K562 (cell line): ENCODE measurements at regions not wholly inside any gene's neighbourhood (a gene's known extent, or its start where the extent isn't known, plus 50 kb on each side); places are given as distances from the start of the nearest gene placed in this dataset.
"Not testable (repeated sequence)": the region's sequence is repeated elsewhere in the genome, so short reads cannot be mapped to it uniquely, and the experiment has no call there.

Source experiments
- ATAC-seq: fragments of 200-7000 bp; cut with Tn5 transposase; 3 replicates; pipeline ENCODE4 v1.9.1; 2020; ENCODE audit warnings: moderate library complexity
- BruUV-seq: library from RNA; stranded (reverse); fragments of 400-500 nt; replicated peaks from 2 replicates; lab custom pipeline; 2021; lab: Mats Ljungman, UMichigan
- CTCF ChIA-PET: fragments of 300-600 bp; formaldehyde crosslinking; extraction: SDS; loops from one replicate; lab custom pipeline; 2021; ENCODE audit warnings: low intra/inter-chr PET ratio; lab: Yijun Ruan, JAX
- POLR2A ChIA-PET: fragments of 300-600, 350-650 bp; sonication (Branson Sonifier 250); formaldehyde crosslinking; extraction: SDS; loops from one replicate; lab custom pipeline; 2021; ENCODE audit warnings: antibody characterized with exemption, inconsistent platforms; lab: Yijun Ruan, JAX
- DNase-seq, 4 experiments: peaks; one replicate each; pipeline versions ENCODE4 v3.0.0 to v3.0.0-alpha.2; 2011 to 2018; ENCODE audit warnings: low spot score in 3 of 4, mixed read lengths in 3 of 4; ENCODE audit errors: extremely low read depth in 1 of 4
- FAIRE-seq: peaks from 2 replicates; lab custom pipeline; 2011; peaks lifted over from hg19 to GRCh38; lab: Jason Lieb, UNC
- H2AFZ ChIP-seq: 2 replicates; pipeline ENCODE4 v1.6.0; 2011; ENCODE audit warnings: low read depth, low read length, control low read depth, inconsistent platforms
- H3K27ac ChIP-seq: fragments of 200-600 bp; 3 replicates; pipeline ENCODE4 v1.8.0; 2011; ENCODE audit warnings: low read depth, mild to moderate bottlenecking, control low read depth, inconsistent platforms, low read length, moderate library complexity, mixed read lengths; ENCODE audit errors: extremely low read depth
- H3K27me3 ChIP-seq, 2 experiments: fragments of 300-600 bp in 1 of 2; 2 replicates in 1 of 2; 3 replicates in 1 of 2; pipeline versions ENCODE4 v1.6.0 to v1.8.0; 2011; ENCODE audit warnings: inconsistent platforms in 2 of 2, low read length in 2 of 2, mild to moderate bottlenecking in 1 of 2, mixed read lengths in 1 of 2, moderate library complexity in 1 of 2; ENCODE audit not compliant: control insufficient read depth in 2 of 2, insufficient read depth in 2 of 2
- H3K36me3 ChIP-seq: fragments of 300-600 bp; 3 replicates; pipeline ENCODE4 v1.8.0; 2011; ENCODE audit warnings: mild to moderate bottlenecking, low read length, inconsistent platforms; ENCODE audit not compliant: control insufficient read depth, insufficient read depth
- H3K4me1 ChIP-seq, 2 experiments: fragments of 200-600 bp in 1 of 2; replicated peaks in 1 of 2; 2 replicates in 1 of 2; 3 replicates in 1 of 2; pipeline versions ENCODE4 v1.5.1 to v1.8.0; 2011; ENCODE audit warnings: inconsistent platforms in 2 of 2, low read length in 2 of 2, mild to moderate bottlenecking in 1 of 2, mixed read lengths in 1 of 2, moderate library complexity in 1 of 2; ENCODE audit not compliant: control insufficient read depth in 2 of 2, insufficient read depth in 2 of 2
- H3K4me2 ChIP-seq: 2 replicates; pipeline ENCODE4 v1.6.1; 2011; ENCODE audit warnings: low read length, control low read depth, inconsistent platforms, mixed read lengths; ENCODE audit not compliant: insufficient read depth
- H3K4me3 ChIP-seq: fragments of 200-600 bp; sonication (generic), shearing (Covaris generic); 2 replicates; pipeline ENCODE4 v1.5.1; 2016; ENCODE audit warnings: control low read depth, inconsistent platforms
- H3K79me2 ChIP-seq: fragments of 200-600 bp; 3 replicates; pipeline ENCODE4 v1.8.0; 2011; ENCODE audit warnings: low read length, inconsistent platforms; ENCODE audit not compliant: control insufficient read depth, insufficient read depth
- H3K9ac ChIP-seq, 2 experiments: 2 replicates each; pipeline versions ENCODE4 v1.6.0 to v1.6.1; 2011; ENCODE audit warnings: low read depth in 2 of 2, low read length in 2 of 2, control low read depth in 1 of 2, inconsistent platforms in 1 of 2, mild to moderate bottlenecking in 1 of 2, mixed read lengths in 1 of 2; ENCODE audit not compliant: insufficient read depth in 1 of 2
- H3K9me1 ChIP-seq: one replicate; pipeline ENCODE4 v1.6.0; 2011; ENCODE audit warnings: inconsistent platforms, mild to moderate bottlenecking, low read length, moderate library complexity; ENCODE audit not compliant: control insufficient read depth, insufficient read depth
- H3K9me3 ChIP-seq: replicated peaks from 2 replicates; pipeline ENCODE4 v1.5.1; 2011; ENCODE audit warnings: low read depth, low read length, inconsistent platforms; ENCODE audit not compliant: control insufficient read depth, insufficient read depth
- H4K20me1 ChIP-seq: replicated peaks from 2 replicates; pipeline ENCODE4 v1.6.1; 2011; ENCODE audit warnings: low read length, inconsistent platforms, mixed read lengths; ENCODE audit not compliant: control insufficient read depth, insufficient read depth
- CBX1 ChIP-seq: sonication (generic); IDR thresholded peaks from 2 replicates; pipeline ENCODE4 v1.6.1; 2016; ENCODE audit warnings: antibody characterized with exemption, low read depth, mild to moderate bottlenecking
- ETV1 ChIP-seq: fragments of 450-650 bp; conservative IDR thresholded peaks from 2 replicates; pipeline ENCODE4 v1.6.1; 2016; ENCODE audit warnings: missing genetic modification characterization, control low read depth, low read depth, missing compliant biosample characterization
- JUNB ChIP-seq: fragments of 450-650 bp; formaldehyde crosslinking; conservative IDR thresholded peaks from 2 replicates; pipeline ENCODE4 v1.4.0; 2020; ENCODE audit warnings: mild to moderate bottlenecking
- MLX ChIP-seq, 2 experiments: fragments of 450-650 bp in 1 of 2; sonication (generic) in 1 of 2; formaldehyde crosslinking; conservative IDR thresholded peaks; 2 replicates each; pipeline versions ENCODE4 v1.4.0 to v1.8.1; 2020 to 2022; ENCODE audit warnings: mild to moderate bottlenecking in 1 of 2, missing genetic modification reagents in 1 of 2
- NFATC3 ChIP-seq: fragments of 450-650 bp; IDR thresholded peaks from 2 replicates; pipeline ENCODE4 v1.6.1; 2017; ENCODE audit warnings: mild to moderate bottlenecking
- RB1 ChIP-seq: fragments of 450-650 bp; IDR thresholded peaks from 2 replicates; pipeline ENCODE4 v1.6.1; 2017; ENCODE audit warnings: low read depth, mild to moderate bottlenecking
- ZNF146 ChIP-seq: IDR thresholded peaks from one replicate; pipeline ENCODE4 v1.6.1; 2018; ENCODE audit warnings: missing compliant biosample characterization; ENCODE audit not compliant: unreplicated experiment
- ZNF644 ChIP-seq: fragments of 200-800 bp; sonication (Bioruptor generic); IDR thresholded peaks from 2 replicates; pipeline ENCODE4 v1.6.1; 2016; ENCODE audit warnings: low read depth, missing genetic modification characterization, missing compliant biosample characterization
- ZNF707 ChIP-seq: fragments of 250-450 bp; sonication (Bioruptor Pico); conservative IDR thresholded peaks from 2 replicates; pipeline ENCODE4 v1.8.0; 2022; ENCODE audit warnings: inconsistent platforms, mild to moderate bottlenecking, moderate library complexity
- ZNF778 ChIP-seq: fragments of 450-650 bp; formaldehyde crosslinking; IDR thresholded peaks from 2 replicates; pipeline ENCODE4 v1.4.0; 2020; ENCODE audit warnings: mild to moderate bottlenecking, moderate library complexity
- WGBS: fragments of 100-300 bp; shearing (Covaris generic); methylation state at CpG from one replicate; pipeline ENCODE4 v1.1.6; 2016; ENCODE audit warnings: low coverage, mixed read lengths; ENCODE audit not compliant: insufficient coverage; ENCODE audit errors: missing lambda C conversion rate; 5-methylcytosine and 5-hydroxymethylcytosine counted together
- in situ Hi-C: fragments of 300-500 bp; cut with MboI; formaldehyde crosslinking; loops from 4 replicates; pipeline ENCODE4 v1.15.0; 2018; ENCODE audit warnings: inconsistent platforms, mixed read lengths
- intact Hi-C: fragments of 100-400 bp; cut with micrococcal nuclease; formaldehyde crosslinking; loops from 2 replicates; pipeline ENCODE4 v1.14.2; 2022

- no peak for TF ChIP-seq CBX1
- TF ChIP-seq ZNF146 (CRISPR knock-in tag) = no peak
- TF ChIP-seq JUNB (CRISPR knock-in tag) = no peak
- TF ChIP-seq MLX (CRISPR knock-in tag; conservative IDR thresholded peaks at IDR 0.05) = no peak
- no peak for TF ChIP-seq RB1
- TF ChIP-seq ETV1 (tag) = no peak
- TF ChIP-seq ZNF778 (CRISPR knock-in tag) = no peak
- no peak for TF ChIP-seq ZNF644 (tag)
- no peak for TF ChIP-seq NFATC3
Measured at GRCh38 chr4:116099596-116099995, 985.8 kb downstream of the TRAM1L1 start (continued).

- POLR2A ChIA-PET, in situ Hi-C loops, ATAC-seq, H3K79me2 ChIP-seq, BruUV-seq, H3K27ac ChIP-seq, DNase-seq, H2AFZ ChIP-seq, H3K4me3 ChIP-seq, intact Hi-C loops, FAIRE-seq, H3K4me2 ChIP-seq, H3K9me1 ChIP-seq, CTCF ChIA-PET, H4K20me1 ChIP-seq, H3K27me3 ChIP-seq, H3K9me3 ChIP-seq, H3K4me1 ChIP-seq, H3K9ac ChIP-seq, H3K36me3 ChIP-seq: not testable (repeated sequence)
- 6% methylated on average over 3 of the region's 3 CpGs for WGBS
- TF ChIP-seq ZNF707 (CRISPR knock-in tag) = peak; percentile 73; the same call in 1 of the 2 replicates
Measured at GRCh38 chr4:116097353-116097752, 983.9 kb upstream of the NDST4 start.
